ENCODE measurements at regions not wholly inside any gene's neighbourhood (a gene's known extent, or its start where the extent isn't known, plus 50 kb on each side); places are given as distances from the start of the nearest gene placed in this dataset.

DNA sequence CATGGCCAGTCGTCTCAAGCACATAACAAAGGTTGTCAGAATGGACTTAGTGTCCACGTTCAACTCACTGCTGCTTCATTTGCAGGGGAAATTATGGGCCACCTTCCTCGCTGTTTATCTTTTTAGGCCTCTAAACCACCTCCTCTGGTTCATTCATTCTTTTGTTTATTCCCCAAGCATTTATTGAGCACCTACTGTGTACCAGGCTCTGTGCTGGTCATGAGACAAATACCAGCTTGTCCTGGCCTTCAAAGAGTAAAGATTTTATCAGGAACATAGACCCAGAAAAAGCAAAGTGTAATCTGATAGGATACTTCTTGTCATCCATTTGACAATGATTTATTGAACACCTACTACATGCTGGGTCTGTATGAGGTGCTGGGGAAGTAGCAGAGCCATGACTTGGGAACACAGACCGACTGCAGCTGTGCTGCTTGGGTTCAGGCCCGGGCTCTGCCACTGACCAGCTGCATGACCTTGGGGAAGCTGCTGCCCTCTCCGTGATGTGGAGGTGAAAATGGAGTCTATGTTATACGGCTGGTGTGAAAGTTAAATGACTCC, 63.4 kb upstream of the SLC6A6 start:
- no peak for DNase-seq

DNA sequence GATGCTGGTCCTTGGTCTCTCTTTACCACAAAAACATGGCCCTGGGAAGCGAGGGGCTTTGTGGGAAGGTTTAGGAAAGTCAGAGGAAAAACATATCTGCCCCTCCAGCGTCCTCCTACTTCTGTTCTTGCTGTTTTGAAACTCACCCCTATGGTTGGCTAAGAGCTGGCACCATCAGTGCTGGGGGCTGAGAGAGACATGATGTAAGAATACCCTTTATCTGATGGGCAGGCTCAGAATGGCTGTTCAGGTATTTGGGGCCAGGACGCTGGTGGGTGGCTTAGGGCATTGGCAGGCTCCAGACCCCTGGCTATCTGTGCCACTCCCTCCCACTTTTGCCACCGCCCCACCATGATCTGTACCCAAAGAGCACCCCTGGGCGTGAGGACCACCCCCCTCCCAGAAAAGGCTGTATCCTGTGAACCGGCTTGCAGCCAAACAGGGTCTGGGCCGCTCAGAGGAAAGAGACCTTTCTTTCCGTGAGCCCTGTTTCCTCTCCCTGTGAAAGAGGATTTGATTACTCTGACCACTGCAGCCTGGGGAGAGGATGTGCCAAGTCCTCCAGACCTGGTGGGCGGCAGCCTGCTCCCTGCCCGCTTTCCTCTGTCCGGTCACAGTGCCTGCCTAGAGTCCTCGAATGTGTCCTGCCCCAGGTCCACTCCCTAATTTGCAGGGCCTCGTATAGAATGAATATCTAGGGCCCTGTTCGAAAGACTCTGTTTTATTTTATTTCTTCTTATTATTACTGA, 61.3 kb upstream of the SLC6A6 start:
- no peak for DNase-seq

DNA sequence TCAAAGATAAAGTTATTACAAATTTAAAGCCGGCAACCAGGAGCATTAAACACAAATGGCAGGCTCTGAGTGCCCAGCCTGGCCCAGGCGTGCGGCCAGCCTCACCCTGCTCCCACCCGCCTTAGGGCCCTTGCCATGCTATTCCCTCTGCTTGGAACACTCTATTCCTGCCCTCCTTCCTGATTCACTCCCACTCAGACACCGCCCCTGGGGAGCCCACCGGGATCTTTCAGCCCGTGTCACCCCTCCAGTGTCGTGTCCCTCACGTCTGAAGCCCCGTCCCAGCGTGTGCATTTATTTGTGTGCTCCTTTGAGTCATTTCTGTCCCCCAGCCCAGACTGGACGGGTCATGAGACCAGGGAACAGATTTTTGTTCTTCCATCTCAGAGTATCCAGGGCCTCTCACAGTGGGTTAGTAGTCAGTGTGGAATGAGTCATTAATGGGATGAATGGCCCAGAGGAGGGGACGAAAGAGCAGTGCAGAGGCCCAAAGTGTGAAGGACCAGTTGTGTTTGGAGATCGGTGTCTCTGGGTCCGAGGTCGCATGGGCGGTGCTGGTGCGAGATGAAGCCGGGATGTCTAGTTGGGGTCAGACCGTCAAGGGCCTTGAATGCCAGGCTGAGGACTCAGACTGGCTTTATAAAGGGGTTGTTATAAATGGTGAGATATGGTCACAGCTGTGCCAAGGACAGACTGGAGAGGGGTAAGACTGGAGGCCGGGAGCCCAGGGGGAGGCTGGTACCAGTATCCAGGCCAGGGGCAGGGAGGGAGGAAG, 58.9 kb upstream of the SLC6A6 start:
- no peak for DNase-seq

DNA sequence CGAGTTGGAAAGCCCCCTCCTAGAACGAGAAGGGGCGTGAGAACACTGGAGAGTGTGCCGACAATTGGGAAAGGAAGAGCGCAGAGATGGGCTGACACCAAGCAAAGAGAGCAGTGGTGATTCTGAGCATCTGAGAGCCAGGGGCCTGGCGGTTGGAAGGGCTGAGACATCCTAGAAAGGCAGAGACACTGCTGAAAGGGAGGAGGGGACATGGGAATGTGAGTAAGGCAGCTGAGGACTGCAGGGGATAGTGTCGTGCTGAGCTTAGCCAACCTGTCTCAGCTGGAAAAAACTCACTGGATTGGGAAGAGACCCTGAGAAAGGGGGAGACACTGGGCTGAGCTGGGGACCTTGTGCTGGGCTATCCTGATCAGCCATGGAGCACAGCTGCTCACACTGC, 58.1 kb upstream of the SLC6A6 start:
- no peak for DNase-seq

DNA sequence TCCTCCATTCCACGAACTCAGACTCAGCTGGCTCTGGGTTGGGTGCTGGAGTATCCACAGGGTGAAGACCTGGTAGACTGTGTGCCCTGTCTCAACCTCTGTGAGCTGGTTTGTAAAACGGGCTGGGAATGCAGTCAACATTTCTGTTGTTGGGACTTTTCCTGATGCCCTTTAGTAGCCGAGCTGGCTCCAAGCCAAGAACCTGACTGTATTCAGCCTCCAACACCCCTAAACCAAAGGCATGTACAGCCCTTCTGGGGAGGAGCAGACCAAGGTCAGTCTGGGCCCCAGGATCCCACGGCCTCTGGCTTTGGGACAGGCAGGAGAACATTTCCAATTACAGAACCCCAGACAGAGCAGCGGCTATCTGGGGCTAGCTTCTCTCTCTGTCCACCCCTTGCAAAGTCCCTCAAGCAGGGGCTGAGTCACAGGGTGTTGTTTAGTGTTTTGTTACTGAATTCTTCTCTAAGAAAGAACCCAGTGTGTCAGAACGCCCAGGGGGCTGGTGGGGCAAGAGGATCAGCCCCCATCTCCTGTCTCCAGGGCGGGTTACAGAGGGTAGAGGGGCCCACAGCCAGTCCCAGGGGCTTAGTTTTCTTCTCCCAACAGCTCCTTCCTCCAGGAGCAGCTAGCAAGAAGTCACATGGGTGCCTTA, 56.8 kb upstream of the SLC6A6 start:
- DNase-seq: no peak

DNA sequence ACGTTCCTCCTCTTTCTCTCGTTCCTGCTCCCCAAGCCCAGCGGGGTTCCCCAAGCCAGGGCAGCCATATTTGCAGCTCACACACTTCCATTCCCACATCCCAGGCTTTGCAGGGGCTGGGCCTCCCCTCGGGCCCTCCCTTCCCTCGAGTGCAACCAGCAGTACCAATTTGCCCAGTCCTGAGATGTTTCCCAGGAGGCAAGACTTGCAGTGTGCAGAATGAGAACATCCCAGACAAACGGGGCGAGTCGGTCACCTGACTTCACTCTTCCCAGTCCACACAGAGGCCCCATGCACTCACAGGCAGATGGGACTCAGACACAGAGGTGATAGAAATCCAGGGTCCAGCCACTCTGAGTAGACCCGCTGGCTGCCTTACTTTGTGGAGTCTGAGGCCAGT, 56.2 kb upstream of the SLC6A6 start:
- no peak for DNase-seq

DNA sequence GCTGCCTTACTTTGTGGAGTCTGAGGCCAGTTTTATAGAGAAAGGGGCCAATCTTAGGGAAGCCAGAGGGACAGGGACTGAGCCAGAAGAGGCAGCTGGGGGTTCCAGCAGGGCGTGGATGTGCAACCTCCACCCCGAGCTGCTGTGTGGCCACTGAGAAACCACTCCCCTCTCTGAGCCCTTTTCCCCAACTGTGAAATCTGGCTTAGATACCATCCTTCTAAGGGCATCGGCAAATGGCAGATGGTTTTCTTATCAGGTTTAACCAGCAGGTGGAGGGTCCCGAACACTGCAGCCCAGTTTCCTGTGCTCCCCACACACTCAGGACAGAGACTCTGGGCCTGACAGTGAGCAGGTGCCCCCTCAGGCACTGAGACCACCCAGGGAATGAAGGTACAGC, 55.8 kb upstream of the SLC6A6 start:
- no peak for DNase-seq

DNA sequence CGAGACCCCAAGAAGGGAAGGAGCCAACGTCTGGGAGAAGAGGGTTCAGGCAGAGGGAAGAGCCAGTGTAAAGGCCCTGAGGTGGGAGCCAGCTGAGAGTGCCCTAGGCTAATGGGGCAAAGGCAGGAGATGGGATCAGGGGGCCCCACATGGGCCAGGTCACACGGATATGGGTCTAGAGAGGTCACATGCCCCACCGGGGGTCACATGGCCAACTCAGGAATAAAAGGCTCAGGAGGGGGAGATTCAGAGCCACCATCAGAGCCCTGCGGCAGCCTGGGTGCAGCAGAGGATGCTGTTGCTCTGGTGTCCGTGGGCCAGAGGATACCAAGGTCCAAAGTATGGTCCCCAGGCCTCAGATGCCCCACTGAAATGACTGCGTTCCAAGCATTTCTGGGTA, 55.3 kb upstream of the SLC6A6 start:
- DNase-seq: no peak

DNA sequence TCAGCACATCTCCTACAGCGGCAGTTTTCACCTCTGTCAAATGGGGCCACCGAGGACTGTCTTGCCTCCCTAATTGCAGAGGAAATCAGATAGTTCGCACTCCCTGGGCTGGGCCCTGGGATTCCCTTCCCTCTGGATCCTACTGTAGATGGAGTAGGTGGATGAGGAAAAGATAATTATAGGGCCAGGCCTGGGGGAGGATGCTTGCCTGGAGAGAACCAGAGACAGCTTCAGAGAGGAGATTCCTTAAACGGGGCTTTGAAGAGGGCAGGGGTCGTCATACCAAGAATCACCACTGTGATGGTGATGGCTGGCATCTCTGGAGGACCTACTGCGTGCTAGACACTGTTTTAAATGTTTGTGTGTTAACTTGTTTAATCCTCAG, 50.8 kb upstream of the SLC6A6 start:
- DNase-seq: no peak

DNA sequence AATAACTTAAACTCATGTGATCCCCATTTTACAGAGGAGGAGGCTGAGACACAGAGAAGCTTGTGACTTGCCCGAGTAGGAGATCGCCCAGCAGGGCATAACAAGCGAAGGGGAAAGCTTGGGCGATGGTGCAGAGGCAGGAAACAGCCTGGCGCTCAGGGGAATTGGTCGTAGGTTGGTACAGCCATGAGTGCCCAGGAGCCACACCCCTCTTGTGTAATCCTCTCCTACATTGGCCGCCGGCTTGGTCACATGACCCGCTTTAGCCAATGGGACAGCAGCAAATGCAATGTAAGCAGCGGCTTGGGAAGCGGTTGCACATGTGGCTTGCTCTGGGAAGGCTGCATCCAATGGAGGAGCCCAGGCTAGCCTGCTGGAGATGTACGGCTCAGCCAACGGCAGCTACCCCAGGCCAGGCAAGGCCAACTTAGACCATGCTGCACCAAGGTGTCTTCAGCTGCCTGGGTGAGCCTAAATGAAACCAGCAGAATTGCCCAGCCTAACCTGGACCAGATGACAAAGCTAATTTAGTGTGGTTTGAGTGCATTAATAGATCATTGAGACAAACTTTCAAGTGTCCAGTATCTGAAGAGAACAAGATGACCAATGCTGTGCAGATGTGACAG, 50.3 kb upstream of the SLC6A6 start:
- DNase-seq: no peak
